Osteocyte (in vitro differentiated cells): ENCODE measurements at regions not wholly inside any gene's neighbourhood (a gene's known extent, or its start where the extent isn't known, plus 50 kb on each side); places are given as distances from the start of the nearest gene placed in this dataset.

Experiments
- DNase-seq: peaks from one replicate; pipeline ENCODE4 v3.0.0; 2021; ENCODE audit warnings: mixed read lengths; ENCODE audit not compliant: unreplicated experiment; ENCODE audit errors: extremely low spot score
- H3K27ac Mint-ChIP-seq: one replicate; pipeline ENCODE4 v1.8.0; 2021; ENCODE audit warnings: mild to moderate bottlenecking, mixed read lengths; ENCODE audit not compliant: unreplicated experiment
- H3K27me3 Mint-ChIP-seq: one replicate; pipeline ENCODE4 v1.8.0; 2021; ENCODE audit warnings: mixed read lengths; ENCODE audit not compliant: unreplicated experiment
- H3K36me3 Mint-ChIP-seq: one replicate; pipeline ENCODE4 v1.8.0; 2021; ENCODE audit warnings: mixed read lengths; ENCODE audit not compliant: unreplicated experiment
- H3K4me1 Mint-ChIP-seq: one replicate; pipeline ENCODE4 v1.8.0; 2021; ENCODE audit warnings: mixed read lengths; ENCODE audit not compliant: unreplicated experiment
- H3K4me3 Mint-ChIP-seq: one replicate; pipeline ENCODE4 v1.8.0; 2021; ENCODE audit warnings: mild to moderate bottlenecking, moderate library complexity, mixed read lengths; ENCODE audit not compliant: unreplicated experiment
- H3K9me3 Mint-ChIP-seq: one replicate; pipeline ENCODE4 v1.8.0; 2021; ENCODE audit warnings: mixed read lengths; ENCODE audit not compliant: unreplicated experiment
- CTCF ChIP-seq: fragments of 200-600 bp; sonication (generic); IDR thresholded peaks from 2 replicates; pipeline ENCODE4 v1.5.0; 2021; ENCODE audit warnings: antibody characterized with exemption, mild to moderate bottlenecking, moderate library complexity

- H3K27ac Mint-ChIP-seq, result no peak overlapping the region
- H3K9me3 Mint-ChIP-seq, result no peaks in the 10 kb centered on the region
- peaks cover 2% of the 10 kb centered on the region for H3K4me1 Mint-ChIP-seq
- TF ChIP-seq CTCF, result no peak
- peaks cover 21% of the 10 kb centered on the region for H3K27me3 Mint-ChIP-seq
- H3K36me3 Mint-ChIP-seq, result no peaks in the 10 kb centered on the region
- no peak for DNase-seq
- H3K4me3 Mint-ChIP-seq, result no peak overlapping the region
Measured at GRCh38 chr10:21071001-21071673, 174.0 kb upstream of the NEBL start.

GRCh38 chr10:21069929-21070700 is 173.0 kb upstream of the NEBL start:
- Mint-ChIP-seq H3K27ac (no peak overlapping the region), H3K4me3 (no peak overlapping the region), H3K9me3 (no peaks in the 10 kb centered on the region), H3K27me3 (peaks cover 20% of the 10 kb centered on the region), H3K36me3 (no peaks in the 10 kb centered on the region), H3K4me1 (peaks cover 2% of the 10 kb centered on the region)
- TF ChIP-seq CTCF, result no peak
- DNase-seq, result no peak

GRCh38 chr10:21069278-21069677 is 172.2 kb upstream of the NEBL start:
- no peak overlapping the region for H3K4me3 Mint-ChIP-seq
- H3K36me3 Mint-ChIP-seq, result no peaks in the 10 kb centered on the region
- no peak for TF ChIP-seq CTCF
- H3K9me3 Mint-ChIP-seq, result no peaks in the 10 kb centered on the region
- H3K4me1 Mint-ChIP-seq, result peaks cover 2% of the 10 kb centered on the region
- no peak overlapping the region for H3K27ac Mint-ChIP-seq
- peaks cover 27% of the 10 kb centered on the region for H3K27me3 Mint-ChIP-seq
- no peak for DNase-seq

GRCh38 chr10:21068026-21068656 is 171.0 kb upstream of the NEBL start:
- H3K27me3 Mint-ChIP-seq, result peaks cover 32% of the 10 kb centered on the region
- peaks cover 2% of the 10 kb centered on the region for H3K4me1 Mint-ChIP-seq
- TF ChIP-seq CTCF, result no peak
- H3K9me3 Mint-ChIP-seq, result no peaks in the 10 kb centered on the region
- no peaks in the 10 kb centered on the region for H3K36me3 Mint-ChIP-seq
- H3K4me3 Mint-ChIP-seq, result no peak overlapping the region
- DNase-seq, result no peak
- H3K27ac Mint-ChIP-seq, result no peak overlapping the region
